HUES64 (cell line): ENCODE measurements at regions not wholly inside any gene's neighbourhood (a gene's known extent, or its start where the extent isn't known, plus 50 kb on each side); places are given as distances from the start of the nearest gene placed in this dataset.
"Not testable (repeated sequence)": the region's sequence is repeated elsewhere in the genome, so short reads cannot be mapped to it uniquely, and the experiment has no call there.

Experiments
- H3K27ac ChIP-seq: 2 replicates; pipeline ENCODE4 v1.7.0; 2013; ENCODE audit warnings: low read depth, low read length, inconsistent platforms
- H3K27me3 ChIP-seq: 2 replicates; pipeline ENCODE4 v1.6.1; 2013; ENCODE audit warnings: mild to moderate bottlenecking, low read length; ENCODE audit not compliant: insufficient read depth
- H3K36me3 ChIP-seq: 2 replicates; pipeline ENCODE4 v1.6.1; 2013; ENCODE audit warnings: mild to moderate bottlenecking, low read length; ENCODE audit not compliant: insufficient read depth
- H3K4me1 ChIP-seq: 2 replicates; pipeline ENCODE4 v1.6.1; 2013; ENCODE audit warnings: mild to moderate bottlenecking, low read length, moderate library complexity; ENCODE audit not compliant: insufficient read depth
- H3K4me3 ChIP-seq: 2 replicates; pipeline ENCODE4 v1.5.1; 2013; ENCODE audit warnings: mild to moderate bottlenecking, low read length, moderate library complexity
- H3K9ac ChIP-seq: 2 replicates; pipeline ENCODE4 v1.6.1; 2013; ENCODE audit warnings: mild to moderate bottlenecking, low read depth, low read length
- H3K9me3 ChIP-seq: 2 replicates; pipeline ENCODE4 v1.6.1; 2013; ENCODE audit warnings: low read depth, low read length; ENCODE audit not compliant: insufficient read depth
- WGBS: fragments of 150-250, 120-280 bp; methylation state at CpG from one replicate; pipeline ENCODE4 v1.1.7; 2013; ENCODE audit warnings: missing lambda C conversion rate; 5-methylcytosine and 5-hydroxymethylcytosine counted together

DNA sequence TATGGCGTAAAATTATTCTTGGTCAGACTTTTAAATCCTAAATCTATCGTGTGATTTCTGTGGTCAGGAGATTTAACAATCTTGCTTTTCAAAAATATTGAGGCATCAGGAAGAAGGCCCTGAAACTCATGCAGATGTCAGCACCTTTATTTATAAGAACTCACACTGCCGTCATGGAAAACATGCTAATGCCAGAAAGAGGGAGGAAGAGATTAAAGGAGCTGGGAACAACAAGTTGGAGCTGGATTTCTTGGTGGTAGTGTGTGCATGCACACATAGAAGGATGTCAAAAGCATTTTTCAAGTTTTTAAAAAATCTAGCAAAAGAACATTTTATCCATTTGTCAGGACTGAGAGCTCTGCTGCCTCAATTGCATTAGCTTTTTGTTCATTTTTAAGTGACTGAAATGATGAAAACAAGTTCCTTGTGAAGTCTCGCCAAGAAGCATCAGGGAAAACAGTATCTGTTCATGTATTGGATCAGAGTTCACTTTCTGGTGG is 342.5 kb downstream of the SPRY2 start:
- Histone ChIP-seq H3K4me1 (peaks cover 15% of the 10 kb centered on the region; the same call in 1 of the 2 replicates), H3K9me3 (no peaks in the 10 kb centered on the region), H3K27me3 (no peaks in the 10 kb centered on the region), H3K9ac (no peak overlapping the region), H3K27ac (no peak overlapping the region), H3K4me3 (no peak overlapping the region), H3K36me3 (no peaks in the 10 kb centered on the region)
- WGBS: 94% methylated on average over 4 of the region's 4 CpGs

DNA sequence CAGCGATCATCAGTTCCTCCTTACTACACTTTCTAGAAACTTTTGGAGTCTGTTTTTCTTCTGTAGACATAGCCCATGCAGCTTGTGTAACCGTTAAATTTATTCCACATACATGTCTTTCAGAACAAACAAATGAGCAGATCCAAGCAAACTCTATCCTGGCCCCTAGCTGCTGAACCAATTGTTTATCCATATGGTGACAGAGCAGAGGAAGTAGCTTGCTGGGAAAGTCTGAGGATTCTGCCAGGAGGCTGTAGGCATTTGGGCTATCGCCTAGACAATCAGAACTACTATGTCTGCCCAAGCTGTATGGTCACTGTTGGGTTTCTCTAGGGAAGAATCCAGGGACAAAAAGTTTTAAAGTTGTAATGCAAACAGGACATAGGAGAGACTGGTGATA is 343.7 kb downstream of the SPRY2 start:
- Histone ChIP-seq H3K36me3 (no peaks in the 10 kb centered on the region), H3K27me3 (no peaks in the 10 kb centered on the region), H3K9ac (no peak overlapping the region), H3K4me1 (peaks cover 15% of the 10 kb centered on the region; the same call in 1 of the 2 replicates), H3K4me3 (no peak overlapping the region), H3K27ac (no peak overlapping the region), H3K9me3 (no peaks in the 10 kb centered on the region)
- 58% methylated on average over 3 of the region's 3 CpGs for WGBS

DNA sequence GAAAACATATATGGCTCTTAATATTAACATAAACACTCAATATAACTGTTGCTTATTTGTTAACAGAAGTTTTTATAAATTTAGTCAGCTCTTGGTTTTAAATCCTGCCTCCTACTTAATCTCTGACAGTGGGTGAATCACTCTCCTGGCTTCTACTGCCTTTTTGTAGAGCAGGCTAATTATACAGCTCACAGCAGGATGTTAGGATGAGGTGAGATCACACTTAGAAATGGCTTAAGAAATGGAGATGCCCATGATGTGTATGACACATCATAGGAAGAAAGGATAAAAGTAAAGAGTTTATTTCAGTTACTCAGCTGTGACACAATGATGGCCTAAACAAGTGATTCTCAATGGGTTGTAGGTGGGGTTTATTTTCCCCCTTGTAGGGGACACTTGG is 345.6 kb downstream of the SPRY2 start:
- Histone ChIP-seq H3K4me1 (peaks cover 15% of the 10 kb centered on the region; the same call in 1 of the 2 replicates), H3K27ac (no peak overlapping the region), H3K36me3 (no peaks in the 10 kb centered on the region), H3K9ac (no peak overlapping the region), H3K4me3 (no peak overlapping the region), H3K27me3 (no peaks in the 10 kb centered on the region), H3K9me3 (no peaks in the 10 kb centered on the region)

DNA sequence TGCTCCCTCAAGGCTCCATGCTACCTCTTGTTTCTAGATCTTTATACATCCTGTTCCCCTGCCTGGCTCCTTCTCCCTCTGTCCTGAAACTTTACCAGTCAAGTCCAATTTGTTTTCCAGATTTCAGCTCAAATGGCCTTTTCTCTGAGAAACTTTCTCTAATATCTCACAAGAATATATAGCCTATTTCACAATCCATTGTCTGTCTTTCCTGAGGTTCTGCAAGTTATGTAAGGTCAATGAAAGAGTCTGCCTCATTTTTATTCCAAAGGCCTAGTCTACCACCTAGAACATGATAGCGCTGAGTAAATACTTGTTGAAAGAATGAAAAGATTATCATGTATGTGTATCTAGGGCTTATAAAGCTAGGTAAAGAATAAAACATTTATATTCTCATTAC is 348.8 kb downstream of the SPRY2 start:
- Histone ChIP-seq H3K36me3 (no peaks in the 10 kb centered on the region), H3K4me3 (no peak overlapping the region), H3K9me3 (no peaks in the 10 kb centered on the region), H3K4me1 (peaks cover 15% of the 10 kb centered on the region; the same call in 1 of the 2 replicates), H3K9ac (no peak overlapping the region), H3K27ac (no peak overlapping the region), H3K27me3 (no peaks in the 10 kb centered on the region)
- no CpG with 5 or more reads among the region's 1 CpG for WGBS

DNA sequence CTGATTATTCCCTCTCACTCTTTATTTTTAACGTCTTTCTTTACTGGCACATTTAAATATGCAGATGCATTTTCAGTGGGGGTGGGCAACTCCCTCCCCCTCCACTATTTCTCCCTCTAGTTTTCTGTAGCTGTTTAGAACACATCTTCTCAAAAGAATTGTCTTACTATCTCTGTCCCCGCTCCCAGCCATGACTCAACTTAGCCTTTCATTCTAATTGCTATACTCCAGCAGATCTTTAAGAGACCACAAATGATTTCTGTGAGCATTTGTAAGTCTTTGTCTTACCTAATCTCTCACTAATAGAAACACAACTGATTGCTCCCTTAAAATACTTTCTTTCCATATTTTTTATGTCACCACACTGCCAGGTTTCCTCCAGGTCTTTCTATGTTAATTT is 350.9 kb downstream of the SPRY2 start:
- no peaks in the 10 kb centered on the region for H3K27me3 ChIP-seq
- no peaks in the 10 kb centered on the region for H3K36me3 ChIP-seq
- no peak overlapping the region for H3K9ac ChIP-seq
- WGBS: 81% methylated on average over 2 of the region's 2 CpGs
- peaks cover 4% of the 10 kb centered on the region; the same call in 1 of the 2 replicates for H3K4me1 ChIP-seq
- no peak overlapping the region for H3K27ac ChIP-seq
- no peak overlapping the region for H3K4me3 ChIP-seq
- H3K9me3 ChIP-seq: no peaks in the 10 kb centered on the region

DNA sequence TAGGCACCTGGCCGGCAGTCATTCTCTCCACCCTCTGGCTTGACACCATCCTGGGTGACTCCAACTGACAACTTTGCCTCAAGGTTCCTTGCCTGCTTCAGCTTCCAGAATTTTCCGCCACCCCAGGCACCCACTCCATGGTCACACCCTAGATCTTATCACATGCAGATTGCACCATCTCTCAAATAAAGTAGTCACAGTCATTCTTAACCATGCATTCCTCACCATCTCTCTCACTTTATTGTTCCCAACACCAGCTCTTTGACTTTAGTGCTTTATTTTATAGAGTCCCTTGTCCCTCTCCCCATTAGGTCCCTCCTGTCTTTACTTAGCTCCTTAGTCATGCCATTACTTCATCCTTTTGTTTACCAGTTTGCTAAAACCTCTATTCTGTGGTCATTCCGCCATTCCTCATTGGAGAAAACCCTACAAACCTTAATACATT is 351.7 kb downstream of the SPRY2 start:
- Histone ChIP-seq H3K4me3 (no peak overlapping the region), H3K9me3 (no peaks in the 10 kb centered on the region), H3K27me3 (no peaks in the 10 kb centered on the region), H3K27ac (no peak overlapping the region), H3K4me1 (no peaks in the 10 kb centered on the region), H3K36me3 (no peaks in the 10 kb centered on the region), H3K9ac (no peak overlapping the region)
- WGBS: 95% methylated on average over 3 of the region's 3 CpGs

DNA sequence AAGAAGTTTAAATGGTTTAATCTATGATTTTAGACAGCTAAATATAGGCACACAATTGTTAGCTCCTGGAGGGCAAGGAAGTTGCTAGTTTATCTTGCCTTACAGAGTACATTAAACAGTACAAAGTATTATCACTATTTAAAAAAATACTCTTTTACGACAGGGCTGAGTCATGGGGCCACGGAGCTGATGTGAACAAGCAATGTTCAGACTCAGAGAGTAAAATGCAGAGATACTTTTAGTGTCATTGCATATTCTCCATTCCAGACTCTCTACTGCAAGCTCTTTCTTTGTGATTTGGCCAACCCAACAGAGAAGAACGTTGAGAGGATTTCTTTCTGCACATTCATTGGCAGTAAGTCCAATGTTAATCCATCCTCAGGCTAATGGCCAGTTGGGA is 352.4 kb downstream of the SPRY2 start:
- Histone ChIP-seq H3K36me3 (no peaks in the 10 kb centered on the region), H3K27me3 (no peaks in the 10 kb centered on the region), H3K4me3 (no peak overlapping the region), H3K9me3 (no peaks in the 10 kb centered on the region), H3K4me1 (no peaks in the 10 kb centered on the region), H3K27ac (no peak overlapping the region), H3K9ac (no peak overlapping the region)
- 91% methylated on average over 3 of the region's 3 CpGs for WGBS

DNA sequence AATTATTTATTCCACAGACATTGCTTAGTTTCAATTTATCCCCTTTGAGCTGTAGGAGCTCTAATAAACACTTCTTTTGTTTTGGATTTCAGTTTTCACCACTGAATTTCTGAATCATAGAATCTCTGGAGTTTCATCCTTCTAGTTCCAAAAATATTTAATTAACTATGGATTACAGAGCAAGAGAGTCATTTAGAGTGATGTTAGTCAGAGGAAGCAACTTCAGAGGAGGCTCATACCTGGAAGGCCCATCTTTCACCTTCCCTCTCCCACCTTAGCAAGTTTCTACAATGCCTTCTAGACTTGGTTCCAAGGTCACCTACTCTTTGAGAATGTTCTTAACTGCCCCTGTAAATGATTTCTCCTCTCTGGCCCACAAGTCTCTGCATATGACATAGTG is 353.2 kb downstream of the SPRY2 start:
- Histone ChIP-seq H3K27ac (no peak overlapping the region), H3K9ac (no peak overlapping the region), H3K9me3 (no peaks in the 10 kb centered on the region), H3K27me3 (no peaks in the 10 kb centered on the region), H3K4me1 (no peaks in the 10 kb centered on the region), H3K4me3 (no peak overlapping the region), H3K36me3 (no peaks in the 10 kb centered on the region)

DNA sequence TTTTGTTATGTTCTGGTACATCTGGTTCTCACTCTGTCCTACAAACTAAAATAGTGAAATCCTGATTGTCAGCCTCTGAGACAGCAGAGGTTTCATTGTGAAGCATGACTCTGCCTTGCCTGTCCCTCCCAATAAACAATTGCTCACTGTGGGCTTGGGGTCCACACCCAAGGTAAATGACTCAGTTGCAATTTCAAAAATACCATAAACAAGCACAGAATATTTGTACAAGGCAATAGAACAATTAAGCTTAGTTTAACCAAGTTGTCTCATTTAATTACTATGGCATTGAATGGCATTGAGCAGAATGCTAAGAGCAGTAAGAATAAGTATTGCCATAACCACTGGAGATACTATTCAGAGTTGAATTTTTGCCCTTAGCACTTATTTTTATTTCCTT is 353.6 kb downstream of the SPRY2 start:
- no peaks in the 10 kb centered on the region for H3K4me1 ChIP-seq
- H3K27ac ChIP-seq: no peak overlapping the region
- H3K9ac ChIP-seq: no peak overlapping the region
- H3K36me3 ChIP-seq: no peaks in the 10 kb centered on the region
- 0 out of 2 replicates have a peak, but pooled peaks cover under 1% of the 10 kb centered on the region for H3K9me3 ChIP-seq
- no peaks in the 10 kb centered on the region for H3K27me3 ChIP-seq
- no peak overlapping the region for H3K4me3 ChIP-seq

DNA sequence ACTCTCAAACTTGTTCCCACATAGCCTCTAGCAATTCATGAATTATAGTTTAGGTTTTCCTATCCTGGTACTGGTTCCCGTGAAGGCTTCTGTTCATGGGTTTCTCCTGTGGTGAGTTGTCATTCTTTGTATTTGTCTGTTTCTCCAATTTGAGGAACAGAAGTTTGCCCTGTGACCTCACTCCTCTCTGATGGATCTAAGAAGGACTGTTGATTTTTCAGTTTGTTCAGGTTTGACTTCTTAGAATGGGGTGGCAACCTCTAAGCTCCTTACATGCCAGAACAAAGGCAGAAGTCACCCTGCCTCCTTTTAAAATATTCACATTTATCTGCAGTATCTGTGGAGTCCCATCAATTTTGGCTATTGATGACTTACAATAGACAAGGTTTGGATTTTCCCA is 354.0 kb downstream of the SPRY2 start:
- Histone ChIP-seq H3K4me1 (no peaks in the 10 kb centered on the region), H3K27me3 (no peaks in the 10 kb centered on the region), H3K36me3 (no peaks in the 10 kb centered on the region), H3K4me3 (no peak overlapping the region), H3K9ac (no peak overlapping the region), H3K27ac (no peak overlapping the region), H3K9me3 (peaks cover 4% of the 10 kb centered on the region; the same call in 1 of the 2 replicates)
- 92% methylated on average over 1 of the region's 1 CpG for WGBS

DNA sequence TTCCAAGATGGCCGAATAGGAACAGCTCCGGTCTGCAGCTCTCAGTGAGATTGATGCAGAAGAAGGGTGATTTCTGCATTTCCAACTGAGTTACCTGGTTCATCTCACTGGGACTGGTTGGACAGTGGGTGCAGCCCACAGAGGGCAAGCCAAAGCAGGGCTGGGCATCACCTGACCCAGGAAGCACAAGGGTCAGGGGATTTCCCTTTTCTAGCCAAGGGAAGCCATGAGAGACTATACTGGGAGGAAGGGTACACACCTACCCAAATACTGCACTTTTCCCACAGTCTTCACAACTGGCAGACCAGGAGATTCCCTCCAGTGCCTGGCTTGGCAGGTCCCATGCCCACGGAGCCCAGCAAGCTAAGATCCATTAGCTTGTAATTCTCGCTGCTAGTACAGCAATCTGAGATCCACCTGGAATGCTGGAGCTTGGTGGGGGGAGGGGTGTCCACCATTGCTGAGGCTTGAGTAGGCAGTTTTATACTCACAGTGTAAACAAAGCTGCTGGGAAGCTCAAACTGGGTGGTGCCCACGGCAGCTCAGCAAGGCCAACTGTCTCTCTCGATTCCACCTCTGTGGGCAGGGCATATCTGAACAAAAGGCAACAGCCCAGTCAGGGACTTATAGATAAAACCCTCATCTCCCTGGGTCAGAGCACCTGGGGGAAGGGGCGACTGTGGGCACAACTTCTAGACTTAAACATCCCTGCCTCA is 365.8 kb downstream of the SPRY2 start:
- not testable (repeated sequence) for H3K27me3 ChIP-seq, H3K36me3 ChIP-seq, H3K4me3 ChIP-seq, H3K4me1 ChIP-seq, H3K27ac ChIP-seq, H3K9ac ChIP-seq
- 93% methylated on average over 7 of the region's 7 CpGs for WGBS
- H3K9me3 ChIP-seq: peaks cover 18% of the 10 kb centered on the region; the same call in 1 of the 2 replicates

DNA sequence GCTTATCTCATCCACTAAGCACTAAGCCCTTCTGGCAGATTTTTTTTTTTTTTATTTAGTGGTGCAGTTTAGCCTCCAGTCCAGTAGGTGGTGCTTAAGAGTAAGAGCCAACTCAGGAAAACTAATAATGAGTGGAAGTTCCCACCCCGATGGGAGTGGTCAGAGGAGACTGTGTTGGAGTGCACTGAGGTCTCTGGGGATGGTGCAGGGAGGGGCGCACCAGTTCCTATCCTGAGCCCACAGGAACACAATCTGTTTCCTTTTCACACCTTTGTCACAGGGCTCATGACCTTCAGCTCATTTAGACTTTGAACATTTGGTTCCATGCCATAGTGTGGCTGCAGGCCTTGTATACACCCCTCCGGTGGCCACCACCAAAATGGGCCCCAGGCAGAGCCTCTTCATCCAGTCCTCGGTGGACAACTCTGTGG is 367.4 kb downstream of the SPRY2 start:
- no peaks in the 10 kb centered on the region for H3K4me1 ChIP-seq
- no peak overlapping the region for H3K4me3 ChIP-seq
- 96% methylated on average over 4 of the region's 4 CpGs for WGBS
- H3K36me3 ChIP-seq: no peaks in the 10 kb centered on the region
- no peak overlapping the region for H3K27ac ChIP-seq
- peaks cover 18% of the 10 kb centered on the region; the same call in 1 of the 2 replicates for H3K9me3 ChIP-seq
- no peak overlapping the region for H3K9ac ChIP-seq
- H3K27me3 ChIP-seq: no peaks in the 10 kb centered on the region
